ENCODE measurements at regions not wholly inside any gene's neighbourhood (a gene's known extent, or its start where the extent isn't known, plus 50 kb on each side); places are given as distances from the start of the nearest gene placed in this dataset.

GRCh38 chr14:48490756-48491155 lies 815.4 kb upstream of the MDGA2 start:
- Histone ChIP-seq H3K4me1 (no peaks in the 10 kb centered on the region), H3K27me3 (no peaks in the 10 kb centered on the region), H3K9me3 (no peaks in the 10 kb centered on the region), H3K36me3 (no peaks in the 10 kb centered on the region), H3K4me3 (no peak overlapping the region), H3K27ac (no peak overlapping the region)
- 86 to 92% methylated on average over 4 of the region's 4 CpGs for WGBS, 2 donors (ENCODE audit: low coverage in 1 of 2)
- in situ Hi-C loops (cut with MboI; ENCODE audit: low pct_ligation_motif_present in 1 of 4, low pct_unique_long_range_greater_than_20kb in 1 of 4, low sequenced_read_pairs in 3 of 4) (no loop called here), intact Hi-C loops (cut with DNase I; ENCODE audit: low total_unique reads) (no loop called here)
- no peak for DNase-seq
- no peak for TF ChIP-seq POLR2AphosphoS5 (IDR thresholded peaks at IDR 0.05)
- TF ChIP-seq POLR2A (IDR thresholded peaks at IDR 0.05) = no peak
- no peak for TF ChIP-seq CTCF (IDR thresholded peaks at IDR 0.05)
- no peak for TF ChIP-seq EP300 (IDR thresholded peaks at IDR 0.05; ENCODE audit: low read depth)

- TF ChIP-seq CTCF (IDR thresholded peaks at IDR 0.05) = no peak
- TF ChIP-seq EP300 (IDR thresholded peaks at IDR 0.05; ENCODE audit: low read depth) = no peak
Measured at GRCh38 chr14:48473944-48474343, 798.5 kb upstream of the MDGA2 start.

GRCh38 chr14:48456051-48456450 lies 780.6 kb upstream of the MDGA2 start:
- DNase-seq = no peak
- intact Hi-C loops (cut with DNase I; ENCODE audit: low total_unique reads) (no loop called here), in situ Hi-C loops (cut with MboI; ENCODE audit: low pct_ligation_motif_present in 1 of 4, low pct_unique_long_range_greater_than_20kb in 1 of 4, low sequenced_read_pairs in 3 of 4) (no loop called here)
- Histone ChIP-seq H3K9me3 (peaks cover 0 to 3% of the 10 kb centered on the region in 2 donors), H3K27ac (no peak overlapping the region), H3K27me3 (no peaks in the 10 kb centered on the region), H3K36me3 (no peaks in the 10 kb centered on the region), H3K4me3 (no peak overlapping the region), H3K4me1 (no peaks in the 10 kb centered on the region)
- TF ChIP-seq CTCF (IDR thresholded peaks at IDR 0.05) (no peak), EP300 (IDR thresholded peaks at IDR 0.05; ENCODE audit: low read depth) (no peak), POLR2A (IDR thresholded peaks at IDR 0.05) (no peak), POLR2AphosphoS5 (IDR thresholded peaks at IDR 0.05) (no peak)

More at GRCh38 chr14:48473944-48474343, 798.5 kb upstream of the MDGA2 start:
- Histone ChIP-seq H3K4me1 (no peaks in the 10 kb centered on the region), H3K9me3 (peaks cover 0 to 6% of the 10 kb centered on the region in 2 donors), H3K27ac (no peak overlapping the region), H3K4me3 (no peak overlapping the region), H3K36me3 (no peaks in the 10 kb centered on the region), H3K27me3 (no peaks in the 10 kb centered on the region)
- WGBS, 2 donors (ENCODE audit: low coverage in 1 of 2) = 86 to 88% methylated on average over 1 of the region's 1 CpG
- DNase-seq = no peak
- intact Hi-C loops (cut with DNase I; ENCODE audit: low total_unique reads) (no loop called here), in situ Hi-C loops (cut with MboI; ENCODE audit: low pct_ligation_motif_present in 1 of 4, low pct_unique_long_range_greater_than_20kb in 1 of 4, low sequenced_read_pairs in 3 of 4) (no loop called here)

- TF ChIP-seq POLR2AphosphoS5 (IDR thresholded peaks at IDR 0.05) = no peak
- no peak for TF ChIP-seq POLR2A (IDR thresholded peaks at IDR 0.05)
- TF ChIP-seq CTCF (IDR thresholded peaks at IDR 0.05) = no peak
- TF ChIP-seq EP300 (IDR thresholded peaks at IDR 0.05; ENCODE audit: low read depth) = no peak
- intact Hi-C loops (cut with DNase I; ENCODE audit: low total_unique reads) (no loop called here), in situ Hi-C loops (cut with MboI; ENCODE audit: low pct_ligation_motif_present in 1 of 4, low pct_unique_long_range_greater_than_20kb in 1 of 4, low sequenced_read_pairs in 3 of 4) (no loop called here)
- H3K4me3 ChIP-seq = no peak overlapping the region
- WGBS, 2 donors (ENCODE audit: low coverage in 1 of 2) = 79 to 83% methylated on average over 2 of the region's 2 CpGs
- no peak overlapping the region for H3K27ac ChIP-seq
- no peaks in the 10 kb centered on the region for H3K9me3 ChIP-seq
- H3K27me3 ChIP-seq = no peaks in the 10 kb centered on the region
- DNase-seq = no peak
- H3K4me1 ChIP-seq = no peaks in the 10 kb centered on the region
- no peaks in the 10 kb centered on the region for H3K36me3 ChIP-seq
Measured at GRCh38 chr14:48454887-48455286, 779.5 kb upstream of the MDGA2 start.
